DMS153 (cell line): ENCODE measurements at regions not wholly inside any gene's neighbourhood (a gene's known extent, or its start where the extent isn't known, plus 50 kb on each side); places are given as distances from the start of the nearest gene placed in this dataset.

Experiments
- DNase-seq: peaks from one replicate; lab custom pipeline; 2025; lab: John Stamatoyannopoulos, UW

DNA sequence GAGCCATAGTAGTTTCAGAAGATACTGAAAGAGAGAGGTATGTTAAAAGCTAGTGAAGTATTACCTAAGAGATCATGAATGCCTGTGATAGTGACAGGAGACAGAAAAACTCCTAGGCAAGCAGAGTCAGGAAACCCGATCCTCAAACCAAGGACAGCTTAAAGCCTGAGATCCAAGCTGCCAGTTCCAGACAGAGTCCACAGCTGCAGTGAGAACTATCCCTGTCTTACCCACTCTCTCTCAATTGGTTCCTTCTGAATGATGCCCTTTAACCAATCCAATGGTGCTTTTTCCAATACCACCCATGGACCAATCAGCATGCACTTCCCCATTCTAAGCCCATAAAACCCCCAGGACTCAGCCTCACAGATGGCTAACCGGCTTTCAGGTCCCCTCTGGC, 90.4 kb upstream of the PCDH10 start:
- no peak for DNase-seq

- DNase-seq = no peak
These were observed 90.0 kb upstream of the PCDH10 start for GRCh38 chr4:133059117-133059516.

GRCh38 chr4:133062851-133063250, 86.2 kb upstream of the PCDH10 start:
- no peak for DNase-seq

- no peak for DNase-seq
These were observed 81.0 kb upstream of the PCDH10 start for GRCh38 chr4:133068083-133068482.

DNA sequence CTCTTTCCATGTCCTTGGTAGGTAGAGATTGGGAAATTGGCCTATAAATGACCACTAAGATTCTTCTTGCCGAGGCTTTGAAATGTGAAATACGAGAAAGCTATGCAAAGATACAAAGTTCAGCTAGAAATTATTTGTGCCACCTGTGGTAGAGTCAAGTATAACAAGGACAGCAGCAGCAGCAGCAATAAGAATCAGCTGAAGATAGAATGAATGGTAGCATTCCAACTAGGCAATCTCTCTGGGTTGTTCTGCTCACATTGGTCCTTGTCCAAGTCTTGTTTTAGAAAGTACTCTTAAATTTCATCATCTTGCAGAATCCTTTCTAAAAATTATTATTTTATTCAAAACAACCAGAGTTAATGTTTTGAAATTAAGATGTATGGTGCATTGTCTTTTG, 67.8 kb upstream of the PCDH10 start:
- DNase-seq = no peak

GRCh38 chr4:133084421-133084820, 64.7 kb upstream of the PCDH10 start:
- DNase-seq = no peak

GRCh38 chr4:133095591-133095990, 53.5 kb upstream of the PCDH10 start:
- no peak for DNase-seq

DNA sequence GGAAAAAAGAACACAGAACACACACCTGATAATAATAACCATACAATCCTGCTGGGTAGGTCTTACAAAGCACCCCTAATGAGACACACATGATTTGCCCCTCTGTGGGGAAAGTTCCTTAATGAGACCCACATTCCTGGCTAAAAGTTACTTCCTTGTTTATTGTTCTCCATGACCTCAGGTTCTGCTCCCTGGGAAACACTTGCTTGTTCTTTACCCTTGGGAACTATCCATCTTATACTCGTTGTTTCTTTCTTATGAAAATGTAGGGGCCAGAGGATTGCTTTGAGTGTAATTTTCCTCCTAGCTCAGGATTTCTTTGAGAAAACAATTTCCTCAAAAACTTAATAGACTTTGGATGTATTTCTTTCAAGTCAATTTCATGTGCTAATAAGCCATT, 52.1 kb upstream of the PCDH10 start:
- DNase-seq = no peak
